ENCODE measurements at regions not wholly inside any gene's neighbourhood (a gene's known extent, or its start where the extent isn't known, plus 50 kb on each side); places are given as distances from the start of the nearest gene placed in this dataset.

- no peaks in the 10 kb centered on the region for H3K4me1 ChIP-seq (ENCODE audit: control insufficient read depth in 5 of 5, insufficient read depth in 5 of 5, low read length in 5 of 5)
- H3K27me3 ChIP-seq (ENCODE audit: control insufficient read depth in 5 of 5, insufficient read depth in 4 of 5, low read length in 5 of 5), result no peaks in the 10 kb centered on the region
- H3K36me3 ChIP-seq (ENCODE audit: control insufficient read depth in 5 of 5, insufficient read depth in 5 of 5, low read length in 5 of 5), result no peaks in the 10 kb centered on the region
- H3K9ac ChIP-seq (ENCODE audit: low read length in 5 of 5), result no peak overlapping the region
- no peak overlapping the region for H3K4me3 ChIP-seq (ENCODE audit: low read depth in 1 of 5, low read length in 5 of 5)
- H3K9me3 ChIP-seq (ENCODE audit: control insufficient read depth in 5 of 5, low read length in 5 of 5), result no peaks in the 10 kb centered on the region
- H3K27ac ChIP-seq (ENCODE audit: low read depth, low read length), result no peak overlapping the region
Measured at GRCh38 chr13:104996022-104996421, 1539.4 kb downstream of the EFNB2 start.

DNA sequence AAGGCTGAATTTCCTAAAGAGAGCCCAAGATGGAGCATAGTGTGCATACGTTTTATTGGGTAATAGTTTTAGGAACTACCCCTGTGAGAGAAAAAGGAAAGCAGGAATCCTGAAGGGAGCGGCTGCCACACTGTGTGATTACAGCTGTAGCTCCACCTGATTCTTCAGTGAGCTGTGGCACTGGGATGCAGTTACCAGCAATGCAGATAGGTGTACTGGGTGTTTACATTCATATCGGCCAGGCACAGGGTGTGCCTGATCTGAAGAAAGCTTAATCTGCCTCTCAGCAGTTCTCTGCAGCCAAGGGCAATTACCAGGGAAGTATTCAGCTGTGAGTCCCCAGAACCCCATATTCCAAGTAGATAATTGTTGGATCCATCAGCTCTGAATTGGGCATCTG is 1541.8 kb downstream of the EFNB2 start:
- Histone ChIP-seq H3K36me3 (ENCODE audit: control insufficient read depth in 5 of 5, insufficient read depth in 5 of 5, low read length in 5 of 5) (no peaks in the 10 kb centered on the region), H3K9ac (ENCODE audit: low read length in 5 of 5) (no peak overlapping the region), H3K27me3 (ENCODE audit: control insufficient read depth in 5 of 5, insufficient read depth in 4 of 5, low read length in 5 of 5) (peaks cover 0 to 3% (median 0%) of the 10 kb centered on the region in 5 donors), H3K4me1 (ENCODE audit: control insufficient read depth in 5 of 5, insufficient read depth in 5 of 5, low read length in 5 of 5) (no peaks in the 10 kb centered on the region), H3K9me3 (ENCODE audit: control insufficient read depth in 5 of 5, low read length in 5 of 5) (no peaks in the 10 kb centered on the region), H3K4me3 (ENCODE audit: low read depth in 1 of 5, low read length in 5 of 5) (no peak overlapping the region), H3K27ac (ENCODE audit: low read depth, low read length) (no peak overlapping the region)

DNA sequence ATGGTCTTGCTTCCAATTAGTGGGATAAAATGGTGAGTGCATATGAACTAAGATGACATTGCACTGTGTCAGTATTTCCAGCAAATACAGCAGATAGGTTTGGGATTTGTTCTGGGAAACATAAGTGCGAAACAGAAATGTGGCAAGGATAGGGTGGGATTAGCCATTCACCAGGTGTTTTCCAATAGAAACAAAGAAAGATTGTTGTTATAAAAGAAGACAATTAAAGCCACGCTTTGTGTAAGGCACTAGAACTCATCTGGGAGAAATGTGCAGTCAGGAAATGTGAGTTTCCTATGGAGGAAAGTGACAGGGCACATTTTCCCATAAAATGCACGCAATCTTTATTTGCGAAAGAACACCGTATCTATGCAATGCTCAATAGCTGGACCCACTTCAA is 1547.8 kb downstream of the EFNB2 start:
- H3K27ac ChIP-seq (ENCODE audit: low read depth, low read length), result no peak overlapping the region
- peaks cover 0 to 9% (median 3%) of the 10 kb centered on the region in 5 donors for H3K4me1 ChIP-seq (ENCODE audit: control insufficient read depth in 5 of 5, insufficient read depth in 5 of 5, low read length in 5 of 5)
- H3K9me3 ChIP-seq (ENCODE audit: control insufficient read depth in 5 of 5, low read length in 5 of 5), result no peaks in the 10 kb centered on the region
- no peak overlapping the region for H3K9ac ChIP-seq (ENCODE audit: low read length in 5 of 5)
- H3K36me3 ChIP-seq (ENCODE audit: control insufficient read depth in 5 of 5, insufficient read depth in 5 of 5, low read length in 5 of 5), result no peaks in the 10 kb centered on the region
- H3K4me3 ChIP-seq (ENCODE audit: low read depth in 1 of 5, low read length in 5 of 5), result no peak overlapping the region
- peaks cover 0 to 3% (median 0%) of the 10 kb centered on the region in 5 donors for H3K27me3 ChIP-seq (ENCODE audit: control insufficient read depth in 5 of 5, insufficient read depth in 4 of 5, low read length in 5 of 5)

DNA sequence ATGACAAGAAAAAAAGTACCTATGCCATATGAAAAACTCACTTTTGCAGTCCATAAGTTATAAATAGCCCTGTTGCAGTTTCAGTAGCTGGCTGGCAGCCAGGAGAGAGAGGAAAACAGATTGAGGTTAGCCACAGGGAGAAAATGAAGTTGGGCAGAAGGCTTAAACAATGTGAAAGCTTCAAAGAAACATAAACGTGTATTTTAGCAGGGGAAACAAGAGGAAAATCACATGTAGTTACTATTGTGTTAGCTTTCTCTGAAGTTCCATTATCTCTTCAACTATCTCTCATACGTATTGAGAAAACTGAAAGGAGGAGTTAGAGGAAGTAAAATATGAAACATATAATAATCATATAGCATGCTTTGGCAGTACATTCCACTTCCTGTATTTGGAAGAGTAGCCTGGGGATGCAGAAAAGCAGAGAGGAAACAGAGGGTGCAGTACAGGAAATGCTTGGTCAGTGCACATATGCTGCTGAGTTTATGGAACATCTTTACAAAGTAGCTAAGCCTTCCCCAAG is 1551.1 kb downstream of the EFNB2 start:
- Histone ChIP-seq H3K4me1 (ENCODE audit: control insufficient read depth in 5 of 5, insufficient read depth in 5 of 5, low read length in 5 of 5) (peaks cover 0 to 9% (median 3%) of the 10 kb centered on the region in 5 donors), H3K36me3 (ENCODE audit: control insufficient read depth in 5 of 5, insufficient read depth in 5 of 5, low read length in 5 of 5) (no peaks in the 10 kb centered on the region), H3K27ac (ENCODE audit: low read depth, low read length) (no peak overlapping the region), H3K4me3 (ENCODE audit: low read depth in 1 of 5, low read length in 5 of 5) (peak overlapping the region in 1 of 5 donors; percentile 24), H3K9ac (ENCODE audit: low read length in 5 of 5) (no peak overlapping the region), H3K9me3 (ENCODE audit: control insufficient read depth in 5 of 5, low read length in 5 of 5) (no peaks in the 10 kb centered on the region), H3K27me3 (ENCODE audit: control insufficient read depth in 5 of 5, insufficient read depth in 4 of 5, low read length in 5 of 5) (no peaks in the 10 kb centered on the region)

GRCh38 chr13:104983601-104984000 is 1551.9 kb downstream of the EFNB2 start:
- Histone ChIP-seq H3K27me3 (ENCODE audit: control insufficient read depth in 5 of 5, insufficient read depth in 4 of 5, low read length in 5 of 5) (no peaks in the 10 kb centered on the region), H3K27ac (ENCODE audit: low read depth, low read length) (no peak overlapping the region), H3K36me3 (ENCODE audit: control insufficient read depth in 5 of 5, insufficient read depth in 5 of 5, low read length in 5 of 5) (no peaks in the 10 kb centered on the region), H3K9me3 (ENCODE audit: control insufficient read depth in 5 of 5, low read length in 5 of 5) (no peaks in the 10 kb centered on the region), H3K9ac (ENCODE audit: low read length in 5 of 5) (no peak overlapping the region), H3K4me1 (ENCODE audit: control insufficient read depth in 5 of 5, insufficient read depth in 5 of 5, low read length in 5 of 5) (peaks cover 0 to 9% (median 3%) of the 10 kb centered on the region in 5 donors), H3K4me3 (ENCODE audit: low read depth in 1 of 5, low read length in 5 of 5) (no peak overlapping the region)

GRCh38 chr13:104980586-104980985 is 1554.9 kb downstream of the EFNB2 start:
- Histone ChIP-seq H3K4me3 (ENCODE audit: low read depth in 1 of 5, low read length in 5 of 5) (no peak overlapping the region), H3K9ac (ENCODE audit: low read length in 5 of 5) (no peak overlapping the region), H3K4me1 (ENCODE audit: control insufficient read depth in 5 of 5, insufficient read depth in 5 of 5, low read length in 5 of 5) (peaks cover 0 to 9% (median 3%) of the 10 kb centered on the region in 5 donors), H3K36me3 (ENCODE audit: control insufficient read depth in 5 of 5, insufficient read depth in 5 of 5, low read length in 5 of 5) (no peaks in the 10 kb centered on the region), H3K27ac (ENCODE audit: low read depth, low read length) (no peak overlapping the region), H3K27me3 (ENCODE audit: control insufficient read depth in 5 of 5, insufficient read depth in 4 of 5, low read length in 5 of 5) (no peaks in the 10 kb centered on the region), H3K9me3 (ENCODE audit: control insufficient read depth in 5 of 5, low read length in 5 of 5) (no peaks in the 10 kb centered on the region)

DNA sequence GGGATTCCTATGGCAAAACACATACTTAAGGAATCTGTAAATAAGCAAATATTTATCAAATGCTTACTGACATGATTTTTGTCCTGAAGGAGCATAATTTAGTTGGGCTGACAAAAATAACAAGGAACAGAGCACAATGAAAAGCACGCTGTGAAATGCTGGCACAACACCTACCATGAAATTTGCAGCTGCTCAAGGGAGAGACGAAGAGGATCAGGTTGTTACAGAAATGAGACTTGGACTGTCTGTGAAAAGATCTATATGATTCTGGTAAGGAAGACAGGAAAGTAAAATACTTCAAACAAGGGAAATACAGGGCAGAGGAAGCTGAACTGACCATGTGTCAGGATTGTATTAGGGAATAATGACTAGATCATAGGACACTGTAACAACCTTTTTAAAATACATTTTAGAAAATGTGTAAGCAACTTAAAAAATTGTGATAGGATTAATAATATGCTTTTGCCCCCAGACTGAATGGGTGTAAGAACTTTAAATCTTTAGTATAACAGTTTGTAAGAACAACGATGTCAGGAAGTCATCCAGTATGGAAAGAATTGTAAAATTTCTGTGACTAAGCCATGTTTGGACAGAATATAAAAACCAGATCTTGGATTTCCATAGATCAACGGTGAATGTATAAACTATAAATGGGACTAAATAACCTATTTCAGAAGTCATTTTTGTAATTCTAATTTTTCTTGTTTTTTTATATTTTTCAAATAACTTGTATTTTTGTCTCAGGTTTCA is 1556.0 kb downstream of the EFNB2 start:
- H3K9ac ChIP-seq (ENCODE audit: low read length in 5 of 5), result no peak overlapping the region
- H3K27me3 ChIP-seq (ENCODE audit: control insufficient read depth in 5 of 5, insufficient read depth in 4 of 5, low read length in 5 of 5), result no peaks in the 10 kb centered on the region
- no peak overlapping the region for H3K27ac ChIP-seq (ENCODE audit: low read depth, low read length)
- H3K9me3 ChIP-seq (ENCODE audit: control insufficient read depth in 5 of 5, low read length in 5 of 5), result no peaks in the 10 kb centered on the region
- no peaks in the 10 kb centered on the region for H3K36me3 ChIP-seq (ENCODE audit: control insufficient read depth in 5 of 5, insufficient read depth in 5 of 5, low read length in 5 of 5)
- H3K4me1 ChIP-seq (ENCODE audit: control insufficient read depth in 5 of 5, insufficient read depth in 5 of 5, low read length in 5 of 5), result peaks cover 0 to 6% (median 5%) of the 10 kb centered on the region in 5 donors
- no peak overlapping the region for H3K4me3 ChIP-seq (ENCODE audit: low read depth in 1 of 5, low read length in 5 of 5)

- Histone ChIP-seq H3K9ac (ENCODE audit: low read length in 5 of 5) (no peak overlapping the region), H3K4me3 (ENCODE audit: low read depth in 1 of 5, low read length in 5 of 5) (no peak overlapping the region), H3K27ac (ENCODE audit: low read depth, low read length) (no peak overlapping the region), H3K36me3 (ENCODE audit: control insufficient read depth in 5 of 5, insufficient read depth in 5 of 5, low read length in 5 of 5) (no peaks in the 10 kb centered on the region), H3K4me1 (ENCODE audit: control insufficient read depth in 5 of 5, insufficient read depth in 5 of 5, low read length in 5 of 5) (peaks cover 0 to 2% (median 0%) of the 10 kb centered on the region in 5 donors), H3K27me3 (ENCODE audit: control insufficient read depth in 5 of 5, insufficient read depth in 4 of 5, low read length in 5 of 5) (no peaks in the 10 kb centered on the region), H3K9me3 (ENCODE audit: control insufficient read depth in 5 of 5, low read length in 5 of 5) (no peaks in the 10 kb centered on the region)
Measured at GRCh38 chr13:104976986-104977385, 1558.5 kb downstream of the EFNB2 start.

- H3K27ac ChIP-seq (ENCODE audit: low read depth, low read length), result no peak overlapping the region
- H3K4me3 ChIP-seq (ENCODE audit: low read depth in 1 of 5, low read length in 5 of 5), result no peak overlapping the region
- H3K9ac ChIP-seq (ENCODE audit: low read length in 5 of 5), result no peak overlapping the region
- H3K9me3 ChIP-seq (ENCODE audit: control insufficient read depth in 5 of 5, low read length in 5 of 5), result no peaks in the 10 kb centered on the region
- peaks cover 0 to 2% (median 0%) of the 10 kb centered on the region in 5 donors for H3K4me1 ChIP-seq (ENCODE audit: control insufficient read depth in 5 of 5, insufficient read depth in 5 of 5, low read length in 5 of 5)
- H3K36me3 ChIP-seq (ENCODE audit: control insufficient read depth in 5 of 5, insufficient read depth in 5 of 5, low read length in 5 of 5), result no peaks in the 10 kb centered on the region
- H3K27me3 ChIP-seq (ENCODE audit: control insufficient read depth in 5 of 5, insufficient read depth in 4 of 5, low read length in 5 of 5), result no peaks in the 10 kb centered on the region
Measured at GRCh38 chr13:104975272-104975671, 1560.2 kb downstream of the EFNB2 start.

- H3K27ac ChIP-seq (ENCODE audit: low read depth, low read length), result no peak overlapping the region
- H3K9ac ChIP-seq (ENCODE audit: low read length in 5 of 5), result no peak overlapping the region
- H3K27me3 ChIP-seq (ENCODE audit: control insufficient read depth in 5 of 5, insufficient read depth in 4 of 5, low read length in 5 of 5), result no peaks in the 10 kb centered on the region
- no peak overlapping the region for H3K4me3 ChIP-seq (ENCODE audit: low read depth in 1 of 5, low read length in 5 of 5)
- no peaks in the 10 kb centered on the region for H3K9me3 ChIP-seq (ENCODE audit: control insufficient read depth in 5 of 5, low read length in 5 of 5)
- H3K36me3 ChIP-seq (ENCODE audit: control insufficient read depth in 5 of 5, insufficient read depth in 5 of 5, low read length in 5 of 5), result no peaks in the 10 kb centered on the region
- no peaks in the 10 kb centered on the region for H3K4me1 ChIP-seq (ENCODE audit: control insufficient read depth in 5 of 5, insufficient read depth in 5 of 5, low read length in 5 of 5)
Measured at GRCh38 chr13:104968876-104969275, 1566.6 kb downstream of the EFNB2 start.

Measured in subcutaneous abdominal adipose tissue (tissue), 5 donors.